GM21825 (cell line): ENCODE measurements at regions not wholly inside any gene's neighbourhood (a gene's known extent, or its start where the extent isn't known, plus 50 kb on each side); places are given as distances from the start of the nearest gene placed in this dataset.

ENCODE experiments used
- ATAC-seq: cut with Tn5 transposase; IDR thresholded peaks from one replicate; pipeline ENCODE4 v1.9.1; 2021; ENCODE audit warnings: mild to moderate bottlenecking, moderate library complexity; ENCODE audit not compliant: unreplicated experiment

- ATAC-seq = no peak
Observed at GRCh38 chr18:76203552-76203951, 291.5 kb downstream of the ZNF516 start.

- ATAC-seq = no peak
Observed at GRCh38 chr18:76202322-76202721, 292.7 kb downstream of the ZNF516 start.

GRCh38 chr18:76195601-76196000 is 299.4 kb downstream of the ZNF516 start:
- ATAC-seq = no peak

GRCh38 chr18:76188097-76188496 is 306.9 kb downstream of the ZNF516 start:
- no peak for ATAC-seq

- ATAC-seq = no peak
Observed at GRCh38 chr18:76179257-76179656, 315.8 kb downstream of the ZNF516 start.

GRCh38 chr18:76177160-76177559 is 317.9 kb downstream of the ZNF516 start:
- ATAC-seq = no peak

- no peak for ATAC-seq
Observed at GRCh38 chr18:76174451-76174850, 320.6 kb downstream of the ZNF516 start.

GRCh38 chr18:76169733-76170132 is 325.3 kb downstream of the ZNF516 start:
- ATAC-seq = no peak

GRCh38 chr18:76167845-76168621 is 327.0 kb downstream of the ZNF516 start:
- ATAC-seq = no peak

GRCh38 chr18:76167410-76167809 is 327.6 kb downstream of the ZNF516 start:
- ATAC-seq = no peak

GRCh38 chr18:76162886-76163285 is 332.2 kb downstream of the ZNF516 start:
- no peak for ATAC-seq

GRCh38 chr18:76161983-76162382 is 333.1 kb downstream of the ZNF516 start:
- no peak for ATAC-seq

- ATAC-seq = no peak
Observed at GRCh38 chr18:76153691-76154090, 341.4 kb downstream of the ZNF516 start.

- no peak for ATAC-seq
Observed at GRCh38 chr18:76149734-76150133, 345.3 kb downstream of the ZNF516 start.

GRCh38 chr18:76149284-76149683 is 345.8 kb downstream of the ZNF516 start:
- no peak for ATAC-seq

GRCh38 chr18:76145521-76146376 is 349.3 kb downstream of the ZNF516 start:
- no peak for ATAC-seq

- no peak for ATAC-seq
Observed at GRCh38 chr18:76144844-76145243, 350.2 kb downstream of the ZNF516 start.

- ATAC-seq = no peak
Observed at GRCh38 chr18:76142611-76143010, 352.4 kb downstream of the ZNF516 start.

- ATAC-seq = no peak
Observed at GRCh38 chr18:76139844-76140243, 355.2 kb downstream of the ZNF516 start.

- no peak for ATAC-seq
Observed at GRCh38 chr18:76137216-76137615, 357.8 kb downstream of the ZNF516 start.

GRCh38 chr18:76136701-76137100 is 358.3 kb downstream of the ZNF516 start:
- ATAC-seq = no peak

- no peak for ATAC-seq
Observed at GRCh38 chr18:76134628-76135027, 360.4 kb downstream of the ZNF516 start.
